HG02970 (cell line): ENCODE measurements at regions not wholly inside any gene's neighbourhood (a gene's known extent, or its start where the extent isn't known, plus 50 kb on each side); places are given as distances from the start of the nearest gene placed in this dataset.

Experiments
- ATAC-seq: cut with Tn5 transposase; IDR thresholded peaks from one replicate; pipeline ENCODE4 v1.9.1; 2021; ENCODE audit warnings: mild to moderate bottlenecking, moderate library complexity, moderate number of reproducible peaks; ENCODE audit not compliant: unreplicated experiment, low FRiP score

DNA sequence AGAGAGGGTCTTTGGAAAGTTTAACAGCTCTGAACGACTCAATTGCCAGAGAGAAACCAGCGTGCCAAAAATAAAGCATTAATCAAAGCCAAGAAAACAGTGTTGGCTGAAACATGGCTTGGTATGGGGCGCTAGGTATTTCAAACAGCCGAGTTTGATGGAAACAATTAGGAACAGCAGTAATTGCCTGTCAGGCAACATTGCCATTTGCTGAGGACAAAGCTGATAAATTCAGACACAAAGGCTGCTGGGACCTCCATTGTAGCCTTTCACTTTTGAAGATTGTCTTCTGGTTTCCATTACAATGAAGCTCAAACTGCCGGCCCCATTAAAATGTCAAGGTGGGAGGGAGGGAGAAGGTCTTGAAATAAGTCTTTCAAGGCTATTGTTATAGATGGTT, 125.4 kb upstream of the SPDL1 start:
- no peak for ATAC-seq

GRCh38 chr5:169450464-169450863, 133.1 kb upstream of the SPDL1 start:
- no peak for ATAC-seq

GRCh38 chr5:169448826-169449225, 134.7 kb upstream of the SPDL1 start:
- ATAC-seq = no peak

DNA sequence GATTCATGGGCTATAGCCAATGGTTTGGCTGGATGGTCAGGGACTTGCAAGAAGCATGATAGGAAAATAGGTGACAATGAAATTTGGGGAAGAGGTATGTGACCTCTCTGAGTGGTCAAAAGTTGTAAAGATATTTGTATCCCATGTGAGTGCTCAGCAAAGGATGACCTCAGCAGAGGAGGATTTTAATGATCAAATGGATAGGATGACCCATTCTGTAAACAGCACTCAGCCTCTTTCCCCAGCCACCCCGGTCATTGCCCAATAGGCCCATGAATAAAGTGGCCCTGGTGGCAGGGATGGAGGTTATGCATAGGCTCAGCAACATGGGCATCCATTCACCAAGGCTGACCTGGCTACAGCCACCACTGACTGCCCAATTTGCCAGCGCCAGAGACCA, 138.4 kb upstream of the SPDL1 start:
- no peak for ATAC-seq

DNA sequence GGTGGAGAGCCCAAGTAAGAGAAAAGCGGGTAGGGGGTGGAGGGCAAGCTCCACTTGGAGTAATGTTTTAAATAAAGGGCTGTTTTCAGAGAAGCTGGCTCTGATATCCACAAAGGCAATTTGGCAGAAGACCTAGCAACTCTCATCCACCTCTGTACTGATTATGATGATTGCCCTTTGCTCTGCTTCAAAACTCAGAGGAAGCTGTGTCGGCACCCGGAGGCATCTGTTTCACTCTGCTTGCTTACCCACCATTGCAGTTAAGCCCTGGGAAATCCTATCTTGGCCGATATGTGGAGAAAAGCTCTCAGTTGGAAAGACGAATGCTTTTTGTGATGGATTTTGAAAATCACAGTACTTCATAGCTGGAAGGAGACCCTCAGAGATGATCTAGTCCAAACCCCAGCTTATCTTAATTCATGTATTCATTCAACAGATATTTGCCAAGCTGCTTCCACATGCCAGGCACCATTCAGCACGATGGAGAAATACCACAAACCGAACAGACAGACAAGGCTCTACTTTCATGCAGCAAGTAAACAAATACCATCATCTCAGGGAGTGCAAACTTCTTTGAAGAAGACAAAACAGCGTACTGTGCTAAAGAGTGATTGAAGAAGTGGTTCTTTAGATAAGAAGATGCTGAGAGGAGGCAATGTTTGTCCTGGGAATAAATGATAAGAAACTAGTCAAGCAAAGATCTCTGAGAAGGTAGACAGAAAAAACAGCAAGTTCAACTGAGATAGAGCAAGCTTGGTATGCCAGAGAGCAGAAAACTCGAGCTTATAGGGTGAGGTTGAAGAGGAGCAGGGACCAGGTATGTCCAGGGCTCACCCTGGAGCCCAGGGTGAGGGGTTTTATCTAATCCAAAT, 140.4 kb upstream of the SPDL1 start:
- no peak for ATAC-seq

GRCh38 chr5:169442403-169442874, 141.1 kb upstream of the SPDL1 start:
- ATAC-seq = no peak

GRCh38 chr5:169440107-169440705, 139.3 kb upstream of the SLIT3 start:
- no peak for ATAC-seq

GRCh38 chr5:169439362-169439761, 138.4 kb upstream of the SLIT3 start:
- no peak for ATAC-seq

GRCh38 chr5:169435506-169436229, 134.7 kb upstream of the SLIT3 start:
- ATAC-seq = no peak

GRCh38 chr5:169433221-169433651, 132.3 kb upstream of the SLIT3 start:
- no peak for ATAC-seq

GRCh38 chr5:169431386-169431785, 130.4 kb upstream of the SLIT3 start:
- no peak for ATAC-seq

- ATAC-seq = no peak
Observed at GRCh38 chr5:169430671-169431070, 129.7 kb upstream of the SLIT3 start.

DNA sequence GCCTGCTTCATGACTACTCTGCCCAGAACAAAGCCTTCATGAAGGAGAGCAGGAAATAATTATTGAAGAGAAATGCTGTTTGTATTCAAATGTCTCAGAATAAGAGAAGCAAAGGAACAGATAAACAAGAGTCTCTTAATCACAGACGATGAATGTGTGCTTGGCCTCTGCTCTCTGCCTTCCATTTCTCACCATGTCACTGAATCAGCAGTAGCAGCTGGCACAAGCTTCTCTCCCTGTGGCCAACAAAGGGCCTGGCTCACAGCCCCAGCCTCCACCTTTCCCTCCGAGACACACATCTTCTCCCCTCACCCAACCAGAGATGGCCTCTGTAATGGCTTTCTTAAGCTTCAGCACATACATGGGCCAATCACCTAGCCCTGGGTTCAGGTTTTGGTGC, 128.1 kb upstream of the SLIT3 start:
- ATAC-seq = no peak

DNA sequence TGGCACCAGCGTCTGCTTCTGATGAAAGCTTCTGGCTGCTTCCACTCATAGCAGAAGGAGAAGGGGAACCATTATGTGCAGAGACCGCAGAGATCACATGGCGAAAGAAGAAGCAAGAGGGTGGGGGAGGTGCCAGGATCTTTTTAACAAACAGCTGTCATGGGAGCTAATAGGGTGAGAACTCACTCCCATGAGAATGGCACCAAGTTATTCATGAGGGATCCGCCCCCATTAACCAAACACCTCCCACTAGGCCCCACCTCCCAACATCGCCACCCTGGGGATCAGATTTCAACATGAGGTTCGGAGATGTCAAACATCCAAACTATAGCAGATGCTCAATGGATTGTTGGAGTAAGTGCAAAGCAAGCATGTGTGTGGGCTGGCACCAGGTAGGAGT, 125.8 kb upstream of the SLIT3 start:
- ATAC-seq = no peak

DNA sequence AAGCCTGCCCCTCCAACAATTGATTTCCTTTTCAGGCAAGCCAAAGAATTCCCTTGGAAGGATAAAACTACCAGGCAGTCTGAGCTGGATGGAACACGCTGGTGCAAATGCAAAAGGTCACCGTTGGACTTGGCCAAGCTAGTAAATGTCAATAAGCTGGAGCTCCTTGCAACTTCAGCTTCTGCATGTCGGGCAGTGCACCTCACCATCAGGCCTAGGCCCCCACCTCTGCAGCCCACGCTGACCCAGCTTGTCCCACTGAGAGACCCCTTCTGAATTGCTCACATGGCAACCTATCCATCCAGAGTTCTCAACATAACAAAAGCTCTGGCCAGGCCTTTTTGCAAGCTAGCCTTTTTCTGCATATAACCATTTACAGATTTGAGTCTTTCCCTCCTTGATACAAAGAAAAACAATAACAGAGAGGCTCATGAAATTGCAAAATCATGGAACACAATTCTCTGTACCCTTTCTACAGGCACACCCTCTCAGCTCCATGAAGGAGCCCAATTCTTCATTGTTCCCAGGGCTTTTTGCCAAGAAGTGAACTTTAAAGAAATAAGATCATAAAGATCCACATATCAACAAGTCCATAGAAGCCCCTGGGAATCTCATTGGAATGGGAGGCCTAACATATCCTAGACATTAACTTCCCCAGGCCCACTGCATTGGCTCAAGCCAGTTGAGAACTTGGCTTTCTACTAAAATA, 123.9 kb upstream of the SLIT3 start:
- ATAC-seq = no peak

DNA sequence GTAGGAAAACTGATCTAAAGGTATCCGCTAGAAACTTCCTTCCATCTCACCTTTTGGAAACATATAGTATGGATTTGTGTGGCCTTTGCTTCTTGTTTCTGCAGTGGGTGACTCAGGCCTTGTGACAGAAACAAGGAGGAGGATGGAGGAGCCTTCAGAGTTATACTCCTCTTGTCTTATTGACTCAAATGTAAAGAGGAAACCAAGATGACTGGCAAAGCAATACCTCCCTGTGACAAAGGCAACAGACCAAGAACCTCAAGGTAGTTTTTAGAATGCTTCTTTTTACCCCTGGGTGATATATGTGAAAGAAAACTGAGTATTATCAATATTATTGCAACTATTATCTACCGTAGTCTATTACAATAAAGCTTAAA, 123.3 kb upstream of the SLIT3 start:
- ATAC-seq = no peak

DNA sequence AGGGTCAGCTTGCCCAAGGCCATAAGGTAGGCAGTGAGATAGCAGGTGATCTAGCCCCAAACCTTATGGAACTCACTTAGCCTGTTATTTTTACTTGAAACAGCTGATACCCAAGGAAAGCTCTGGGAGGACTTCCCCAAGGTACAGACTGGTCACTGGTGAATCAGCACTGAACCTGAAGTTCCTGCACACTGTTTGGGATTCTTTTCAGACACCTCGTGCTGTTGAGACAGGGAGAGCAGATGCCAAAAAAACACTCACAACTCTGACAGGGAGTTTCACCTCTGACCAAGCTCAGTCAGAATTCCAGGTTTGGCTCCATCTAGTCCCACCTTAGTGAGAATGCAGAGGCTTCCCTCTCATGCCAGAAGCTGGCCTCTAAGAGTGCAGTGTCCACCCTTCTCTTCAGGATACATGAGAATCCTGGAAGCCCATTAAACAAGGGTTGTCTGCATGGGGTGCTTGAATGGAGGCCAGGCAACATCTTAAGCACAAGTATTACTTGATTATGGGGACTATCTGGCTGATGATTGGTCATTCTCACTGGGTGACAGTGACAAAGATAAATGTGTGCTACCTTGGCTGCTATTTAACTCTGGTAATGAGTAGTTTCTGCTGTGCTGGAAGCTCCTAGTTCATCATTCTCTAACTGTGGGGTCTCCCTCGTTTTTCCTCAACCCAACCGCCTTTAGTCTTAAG, 122.8 kb upstream of the SLIT3 start:
- ATAC-seq = no peak

DNA sequence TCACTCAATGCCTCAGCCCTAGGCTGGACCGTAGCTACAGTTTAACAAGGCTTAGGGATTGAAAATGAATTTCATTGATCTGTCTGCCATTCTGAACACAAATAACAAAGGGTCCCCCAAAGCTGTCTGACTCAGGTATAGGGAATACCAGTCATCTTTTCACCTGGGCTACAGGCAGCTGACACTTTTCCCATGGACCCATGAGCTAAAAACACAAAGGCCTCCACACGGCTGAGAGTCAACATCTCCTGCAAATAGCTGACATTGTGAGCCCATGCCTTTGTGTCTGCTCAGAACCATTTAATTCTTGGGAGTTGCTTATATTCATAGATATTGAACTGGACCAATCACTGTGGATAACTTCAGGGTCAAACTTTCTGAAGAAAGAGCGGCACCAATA, 121.1 kb upstream of the SLIT3 start:
- no peak for ATAC-seq

- no peak for ATAC-seq
Observed at GRCh38 chr5:169421677-169422076, 120.7 kb upstream of the SLIT3 start.

- ATAC-seq = no peak
Observed at GRCh38 chr5:169417676-169418075, 116.7 kb upstream of the SLIT3 start.
